ENCODE measurements at regions not wholly inside any gene's neighbourhood (a gene's known extent, or its start where the extent isn't known, plus 50 kb on each side); places are given as distances from the start of the nearest gene placed in this dataset.
"Not testable (repeated sequence)": the region's sequence is repeated elsewhere in the genome, so short reads cannot be mapped to it uniquely, and the experiment has no call there.

- no peaks in the 10 kb centered on the region for H3K36me3 Mint-ChIP-seq (ENCODE audit: insufficient read depth, unreplicated experiment)
Observed at GRCh38 chr10:52578871-52579405, 193.6 kb downstream of the MBL2 start.

GRCh38 chr10:52581636-52582035, 190.9 kb downstream of the MBL2 start:
- BruUV-seq (replicated peaks); H3K27me3 Mint-ChIP-seq (ENCODE audit: insufficient read depth, unreplicated experiment); H3K4me3 Mint-ChIP-seq (ENCODE audit: unreplicated experiment); POLR2A ChIA-PET; H3K36me3 Mint-ChIP-seq (ENCODE audit: insufficient read depth, unreplicated experiment); DNase-seq (ENCODE audit: unreplicated experiment); H3K27ac Mint-ChIP-seq (ENCODE audit: low read depth, unreplicated experiment); intact Hi-C loops (cut with micrococcal nuclease); H3K4me1 Mint-ChIP-seq (ENCODE audit: insufficient read depth, unreplicated experiment): not testable (repeated sequence)
- peaks cover 16% of the 10 kb centered on the region for H3K9me3 Mint-ChIP-seq (ENCODE audit: unreplicated experiment)
- CTCF ChIA-PET = interaction anchor here (1.7 kb wide), 1 partner anchor 8 kb away, joined by 5 read pairs; no protein-coding TSS in a partner anchor

More at GRCh38 chr10:52578871-52579405, 193.6 kb downstream of the MBL2 start:
- peaks cover 14% of the 10 kb centered on the region for H3K9me3 Mint-ChIP-seq (ENCODE audit: unreplicated experiment)
- POLR2A ChIA-PET = no interaction called here
- CTCF ChIA-PET = interaction anchor here (0.9 kb wide), 1 partner anchor 265 kb away, joined by 4 read pairs; the partner anchor contains the start of gene DKK1
- TF ChIP-seq, protein P1, sequence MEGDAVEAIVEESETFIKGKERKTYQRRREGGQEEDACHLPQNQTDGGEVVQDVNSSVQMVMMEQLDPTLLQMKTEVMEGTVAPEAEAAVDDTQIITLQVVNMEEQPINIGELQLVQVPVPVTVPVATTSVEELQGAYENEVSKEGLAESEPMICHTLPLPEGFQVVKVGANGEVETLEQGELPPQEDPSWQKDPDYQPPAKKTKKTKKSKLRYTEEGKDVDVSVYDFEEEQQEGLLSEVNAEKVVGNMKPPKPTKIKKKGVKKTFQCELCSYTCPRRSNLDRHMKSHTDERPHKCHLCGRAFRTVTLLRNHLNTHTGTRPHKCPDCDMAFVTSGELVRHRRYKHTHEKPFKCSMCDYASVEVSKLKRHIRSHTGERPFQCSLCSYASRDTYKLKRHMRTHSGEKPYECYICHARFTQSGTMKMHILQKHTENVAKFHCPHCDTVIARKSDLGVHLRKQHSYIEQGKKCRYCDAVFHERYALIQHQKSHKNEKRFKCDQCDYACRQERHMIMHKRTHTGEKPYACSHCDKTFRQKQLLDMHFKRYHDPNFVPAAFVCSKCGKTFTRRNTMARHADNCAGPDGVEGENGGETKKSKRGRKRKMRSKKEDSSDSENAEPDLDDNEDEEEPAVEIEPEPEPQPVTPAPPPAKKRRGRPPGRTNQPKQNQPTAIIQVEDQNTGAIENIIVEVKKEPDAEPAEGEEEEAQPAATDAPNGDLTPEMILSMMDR (IDR thresholded peaks at IDR 0.05; ENCODE audit: unreplicated experiment) = no peak
- H3K4me1 Mint-ChIP-seq (ENCODE audit: insufficient read depth, unreplicated experiment) = peaks cover under 1% of the 10 kb centered on the region
- no peaks in the 10 kb centered on the region for H3K27me3 Mint-ChIP-seq (ENCODE audit: insufficient read depth, unreplicated experiment)
- H3K27ac Mint-ChIP-seq (ENCODE audit: low read depth, unreplicated experiment) = no peak overlapping the region
- no peak overlapping the region for H3K4me3 Mint-ChIP-seq (ENCODE audit: unreplicated experiment)
- no TSS peak for BruUV-seq (replicated peaks)
- intact Hi-C loops (cut with micrococcal nuclease) = no loop called here
- no peak for DNase-seq (ENCODE audit: unreplicated experiment)

DNA sequence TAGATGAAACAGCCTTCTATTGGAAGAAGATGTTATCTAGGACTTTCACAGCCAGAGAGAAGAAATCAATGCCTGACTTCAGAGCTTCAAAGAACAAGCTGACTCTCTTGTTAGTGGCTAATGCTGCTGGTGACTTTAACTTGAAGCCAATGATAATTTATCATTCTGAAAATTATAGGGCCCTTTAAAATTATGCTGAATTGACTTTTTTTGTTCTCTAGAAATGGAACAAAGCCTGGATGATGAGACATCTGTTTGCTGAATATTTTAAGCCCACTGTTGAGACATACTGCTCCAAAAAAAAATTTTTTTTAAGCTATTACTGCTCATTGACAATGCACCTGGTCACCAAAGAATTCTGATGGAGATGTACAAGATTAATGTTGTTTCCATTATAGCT, 189.2 kb downstream of the MBL2 start:
- Mint-ChIP-seq H3K27ac (ENCODE audit: low read depth, unreplicated experiment) (no peak overlapping the region), H3K4me3 (ENCODE audit: unreplicated experiment) (no peak overlapping the region), H3K27me3 (ENCODE audit: insufficient read depth, unreplicated experiment) (no peaks in the 10 kb centered on the region), H3K9me3 (ENCODE audit: unreplicated experiment) (peaks cover 29% of the 10 kb centered on the region), H3K4me1 (ENCODE audit: insufficient read depth, unreplicated experiment) (no peaks in the 10 kb centered on the region), H3K36me3 (ENCODE audit: insufficient read depth, unreplicated experiment) (no peaks in the 10 kb centered on the region)
- CTCF ChIA-PET = interaction anchor here (1.1 kb wide), 1 partner anchor 269 kb away, joined by 3 read pairs; the partner anchor contains the start of gene DKK1
- BruUV-seq (replicated peaks) = no TSS peak
- POLR2A ChIA-PET = interaction anchor here (0.6 kb wide), 1 partner anchor 1666 kb away, joined by 3 read pairs; no protein-coding TSS in a partner anchor
- intact Hi-C loops (cut with micrococcal nuclease) = no loop called here
- DNase-seq (ENCODE audit: unreplicated experiment) = no peak
- TF ChIP-seq, protein P1 (IDR thresholded peaks at IDR 0.05; ENCODE audit: unreplicated experiment) = no peak

DNA sequence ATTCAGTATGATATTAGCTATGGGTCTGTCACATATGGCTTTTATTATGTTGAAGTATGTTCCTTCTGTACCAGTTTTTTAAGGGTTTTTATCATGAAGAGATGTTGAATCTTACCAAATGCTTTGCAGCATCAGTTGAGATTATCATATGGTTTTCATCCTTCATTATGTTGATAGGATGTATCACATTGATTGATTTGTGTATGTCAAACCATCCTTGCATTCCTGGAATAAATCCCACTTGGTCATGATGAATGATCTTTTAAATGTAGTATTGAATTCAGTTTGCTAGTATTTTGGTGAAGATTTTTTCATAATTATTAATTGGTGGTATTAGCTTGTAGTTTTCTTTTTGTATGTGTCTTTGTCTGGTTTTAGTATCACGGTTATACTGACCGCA, 185.9 kb downstream of the MBL2 start:
- Mint-ChIP-seq H3K4me3 (ENCODE audit: unreplicated experiment) (no peak overlapping the region), H3K4me1 (ENCODE audit: insufficient read depth, unreplicated experiment) (no peaks in the 10 kb centered on the region), H3K27me3 (ENCODE audit: insufficient read depth, unreplicated experiment) (no peaks in the 10 kb centered on the region), H3K27ac (ENCODE audit: low read depth, unreplicated experiment) (no peak overlapping the region), H3K36me3 (ENCODE audit: insufficient read depth, unreplicated experiment) (peaks cover 5% of the 10 kb centered on the region), H3K9me3 (ENCODE audit: unreplicated experiment) (peaks cover 32% of the 10 kb centered on the region)
- BruUV-seq (replicated peaks) = no TSS peak
- ChIA-PET POLR2A (interaction anchor here (0.7 kb wide), 1 partner anchor 250 kb away, joined by 3 read pairs; no protein-coding TSS in a partner anchor), CTCF (interaction anchor here (2.7 kb wide), 1 partner anchor 8 kb away, joined by 13 read pairs; no protein-coding TSS in a partner anchor)
- intact Hi-C loops (cut with micrococcal nuclease) = no loop called here
- TF ChIP-seq, protein P1 (IDR thresholded peaks at IDR 0.05; ENCODE audit: unreplicated experiment) = no peak
- no peak for DNase-seq (ENCODE audit: unreplicated experiment)

All from MCF 10A (cell line).